Tongue (tissue), 1 donor: ENCODE measurements at regions not wholly inside any gene's neighbourhood (a gene's known extent, or its start where the extent isn't known, plus 50 kb on each side); places are given as distances from the start of the nearest gene placed in this dataset.
"Not testable (repeated sequence)": the region's sequence is repeated elsewhere in the genome, so short reads cannot be mapped to it uniquely, and the experiment has no call there.

Source experiments
- DNase-seq: peaks from one replicate; pipeline ENCODE4 v3.0.0-alpha.2; 2015

DNA sequence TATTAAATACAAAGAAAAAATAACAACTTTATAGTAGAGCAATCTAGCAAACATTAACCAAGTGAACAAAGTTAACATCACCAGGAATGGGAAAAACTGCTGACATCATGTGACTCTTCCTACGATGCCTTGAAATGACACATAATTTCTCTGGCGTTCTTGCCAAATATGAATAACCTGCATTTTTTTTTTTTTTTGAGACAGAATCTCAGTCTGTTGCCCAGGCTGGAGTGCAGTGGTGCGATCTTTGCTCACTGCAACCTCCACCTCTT is 126.5 kb upstream of the VKORC1L1 start:
- no peak for DNase-seq

DNA sequence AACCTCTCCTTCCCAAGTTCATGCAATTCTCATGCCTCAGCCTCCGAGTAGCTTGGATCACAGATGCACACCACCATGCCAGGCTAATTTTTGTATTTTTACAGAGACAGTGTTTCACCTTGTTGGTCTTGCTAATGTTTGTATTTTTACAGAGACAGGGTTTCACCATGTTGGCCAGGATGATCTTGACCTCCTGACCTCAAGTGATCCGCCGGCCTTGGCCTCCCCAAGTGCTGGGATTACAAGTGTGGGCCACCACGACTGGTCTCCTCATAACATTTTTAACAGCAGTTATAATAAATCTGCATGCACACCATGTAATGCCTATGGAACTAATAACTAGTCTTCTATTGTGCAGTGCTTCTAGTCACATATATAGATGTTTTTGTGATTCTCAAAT is 123.8 kb upstream of the VKORC1L1 start:
- no peak for DNase-seq

GRCh38 chr7:65749518-65749917 is 123.4 kb upstream of the VKORC1L1 start:
- DNase-seq = no peak

DNA sequence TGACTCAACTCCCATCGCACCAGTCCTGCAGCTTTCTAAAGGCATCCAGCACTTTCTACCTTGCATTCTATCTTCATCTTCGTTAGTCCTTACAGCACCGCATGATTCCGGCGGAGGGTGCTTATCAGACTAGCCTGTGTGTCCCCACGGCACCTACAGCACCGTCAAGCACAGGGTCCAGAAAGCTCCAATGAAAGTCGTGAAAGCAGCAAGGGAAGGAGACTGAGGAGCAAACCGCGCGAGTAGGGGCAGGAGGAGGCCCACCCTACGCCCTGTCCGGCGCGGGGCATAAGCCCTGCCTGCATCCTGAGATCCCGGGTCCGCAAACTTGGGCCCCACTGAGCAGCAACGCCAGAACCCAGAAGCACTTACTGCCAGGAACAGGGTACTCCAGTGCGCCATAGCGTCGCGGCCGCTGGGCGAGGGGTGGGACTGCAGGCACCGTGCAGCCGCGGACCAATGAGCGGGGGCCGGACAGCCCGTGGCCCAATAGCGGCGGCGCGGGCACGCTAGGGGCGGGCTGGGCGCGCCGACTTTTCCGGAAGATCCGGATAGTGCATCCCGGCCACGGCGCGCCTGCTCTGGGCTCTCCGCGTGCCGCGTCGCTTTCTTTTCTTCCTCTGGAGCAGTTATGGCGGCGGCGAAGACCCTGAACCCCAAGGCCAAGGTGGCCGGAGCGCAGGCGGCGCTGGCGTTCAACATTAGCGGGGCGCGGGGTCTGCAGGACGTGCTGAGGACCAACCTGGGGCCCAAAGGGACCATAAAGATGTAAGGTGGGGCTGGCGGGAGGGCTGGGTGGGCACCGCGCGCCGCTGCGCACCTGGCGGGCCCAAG is 122.1 kb upstream of the VKORC1L1 start:
- DNase-seq = peak; percentile 94

- not testable (repeated sequence) for DNase-seq
Measured at GRCh38 chr7:65754070-65754469, 118.8 kb upstream of the VKORC1L1 start.

DNA sequence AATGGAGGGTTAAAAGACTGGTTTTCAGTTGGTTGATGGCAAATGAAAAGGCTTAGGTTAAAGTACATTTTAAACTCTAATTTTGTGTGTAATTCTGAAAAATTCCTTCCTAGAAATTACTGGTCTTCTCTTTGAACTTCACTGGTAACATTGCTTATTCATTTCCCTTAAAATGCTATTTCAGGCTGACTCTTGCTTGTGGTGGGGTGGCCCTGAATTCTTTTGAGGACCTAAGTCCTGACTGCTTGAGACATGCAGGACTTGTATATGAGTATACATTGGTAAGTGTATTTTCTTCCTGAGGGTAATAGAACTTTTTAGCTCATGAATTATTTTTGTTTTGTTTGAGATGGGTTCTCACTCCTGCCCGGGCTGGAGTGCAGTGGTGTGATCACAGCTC is 113.9 kb upstream of the VKORC1L1 start:
- DNase-seq = not testable (repeated sequence)

GRCh38 chr7:65762712-65763111 is 110.2 kb upstream of the VKORC1L1 start:
- not testable (repeated sequence) for DNase-seq

DNA sequence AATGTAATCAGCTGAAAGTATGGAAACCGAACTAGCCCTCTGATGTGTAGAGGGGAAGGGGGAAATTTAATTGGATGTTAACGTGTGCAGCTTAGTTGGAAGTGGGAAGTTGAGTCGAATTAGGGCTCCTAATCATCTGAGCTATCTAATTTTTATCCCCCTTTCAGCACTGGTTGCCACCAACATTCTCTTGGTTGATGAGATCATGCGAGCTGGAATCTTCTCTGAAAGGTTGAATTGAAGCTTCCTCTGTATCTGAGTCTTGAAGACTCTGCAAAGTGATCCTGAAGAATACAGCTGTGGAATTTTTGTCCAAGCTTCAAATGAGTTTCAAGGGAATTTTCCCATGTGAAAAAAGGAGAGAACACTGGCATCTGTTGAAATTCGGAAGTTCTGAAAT is 109.8 kb upstream of the VKORC1L1 start:
- not testable (repeated sequence) for DNase-seq

GRCh38 chr7:65770473-65771225 is 102.2 kb upstream of the VKORC1L1 start:
- DNase-seq = peak; percentile 97

DNA sequence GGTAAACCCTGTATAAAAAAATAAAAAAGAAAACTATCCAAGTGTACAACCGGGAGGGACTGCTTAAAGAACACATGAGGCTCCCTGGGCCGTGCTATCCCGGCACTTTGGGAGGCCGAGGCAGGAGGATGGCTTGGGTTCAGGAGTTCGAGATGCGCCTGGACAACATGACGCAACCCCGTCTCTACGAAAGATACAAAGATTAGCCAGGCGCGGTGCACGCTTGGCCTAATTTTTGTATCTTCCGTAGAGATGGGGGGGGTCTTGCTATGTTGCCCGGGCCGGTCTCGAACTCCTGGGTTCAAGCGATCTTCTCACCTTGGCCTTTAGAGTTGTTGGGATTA is 101.7 kb upstream of the VKORC1L1 start:
- DNase-seq = not testable (repeated sequence)

DNA sequence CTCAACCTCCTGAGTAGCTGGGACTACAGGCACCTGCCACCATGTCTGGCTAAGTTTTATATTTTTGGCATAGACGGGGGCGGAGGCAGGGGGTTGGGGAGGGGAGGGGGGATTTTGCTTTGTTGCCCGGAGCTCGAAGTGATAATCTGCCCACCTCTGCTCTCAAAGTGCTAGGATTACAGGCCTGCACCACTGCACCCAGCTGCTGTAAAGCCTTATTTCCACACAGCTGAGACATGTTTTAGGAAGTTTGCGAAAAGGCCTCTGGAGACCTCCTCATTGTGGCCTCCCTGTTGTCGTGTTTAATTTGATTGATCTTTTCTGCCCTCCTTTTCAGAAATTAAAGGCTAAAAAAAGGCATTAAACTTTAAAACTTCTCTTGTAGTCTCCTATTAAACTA is 96.2 kb upstream of the VKORC1L1 start:
- DNase-seq = not testable (repeated sequence)

- DNase-seq = not testable (repeated sequence)
Measured at GRCh38 chr7:65789943-65790342, 82.9 kb upstream of the VKORC1L1 start.

DNA sequence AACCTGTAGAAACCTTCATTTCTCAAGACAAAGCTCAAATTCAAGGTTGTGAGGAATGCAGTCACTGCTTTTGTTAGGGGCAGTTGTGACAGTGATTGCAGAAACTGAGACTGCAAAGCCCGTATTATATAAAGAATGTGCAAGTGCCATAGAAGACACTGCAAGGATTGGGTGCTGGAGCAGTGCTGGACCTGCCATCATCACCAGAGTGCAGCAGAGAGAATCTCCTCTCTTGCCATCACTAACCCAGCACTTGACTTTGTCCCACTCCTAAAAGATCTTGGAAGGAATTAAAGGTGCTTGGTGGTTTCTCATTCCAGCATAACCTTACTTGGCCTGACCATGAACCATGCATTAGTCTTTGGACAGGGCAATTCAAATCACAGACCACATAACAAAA is 81.1 kb upstream of the VKORC1L1 start:
- not testable (repeated sequence) for DNase-seq

- DNase-seq = not testable (repeated sequence)
Measured at GRCh38 chr7:65792726-65793125, 80.1 kb upstream of the VKORC1L1 start.

DNA sequence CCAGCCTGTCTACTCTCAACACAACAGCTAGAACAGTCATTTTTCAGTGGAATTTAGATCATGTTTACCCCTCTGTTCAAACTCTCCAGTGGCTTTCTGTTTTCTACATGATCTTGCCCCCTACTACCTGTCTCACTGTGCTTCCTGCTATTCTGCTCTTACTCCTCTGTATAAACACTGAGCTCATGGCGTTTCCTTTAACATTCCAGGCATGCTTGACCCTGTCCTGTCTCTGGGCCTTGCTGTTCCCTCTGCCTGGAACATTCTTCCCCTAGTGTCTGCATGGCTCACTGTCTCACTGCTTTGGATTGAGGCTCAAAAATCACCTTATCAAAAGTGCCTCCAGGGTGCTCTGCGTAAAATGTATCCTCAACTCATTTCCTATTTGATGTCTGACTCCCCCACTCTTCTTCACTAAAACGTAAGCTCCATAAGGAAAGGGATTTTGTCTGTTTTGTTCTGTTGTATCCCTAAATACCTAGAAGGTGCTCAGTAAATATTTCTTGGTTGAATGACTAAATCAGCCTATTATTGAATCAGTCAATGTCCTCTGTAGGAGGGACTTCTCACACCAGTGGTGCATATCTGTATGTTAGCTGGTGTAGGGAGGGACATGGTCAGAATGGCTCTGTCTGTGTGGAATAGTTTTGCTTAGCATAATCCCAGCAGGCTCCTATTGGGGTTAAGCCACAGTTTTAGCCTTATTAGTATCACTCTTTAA is 78.0 kb upstream of the VKORC1L1 start:
- DNase-seq = not testable (repeated sequence)

DNA sequence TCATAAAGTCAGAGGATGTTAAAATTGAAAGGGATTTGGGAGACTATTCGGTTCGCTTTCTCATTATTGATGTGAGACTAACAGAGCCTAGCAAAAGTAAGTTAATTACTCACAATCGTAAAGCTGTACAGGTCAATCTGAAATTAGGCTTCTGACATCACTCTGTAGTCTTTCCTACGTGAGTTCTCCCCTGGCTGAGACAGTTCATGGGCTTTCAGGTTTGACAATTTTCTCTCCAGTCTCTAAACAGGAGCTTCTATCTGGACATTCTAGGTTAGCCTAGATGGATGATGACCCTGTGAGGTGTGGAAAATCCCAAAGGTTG is 77.5 kb upstream of the VKORC1L1 start:
- DNase-seq = not testable (repeated sequence)

GRCh38 chr7:65796205-65796604 is 76.7 kb upstream of the VKORC1L1 start:
- no peak for DNase-seq

DNA sequence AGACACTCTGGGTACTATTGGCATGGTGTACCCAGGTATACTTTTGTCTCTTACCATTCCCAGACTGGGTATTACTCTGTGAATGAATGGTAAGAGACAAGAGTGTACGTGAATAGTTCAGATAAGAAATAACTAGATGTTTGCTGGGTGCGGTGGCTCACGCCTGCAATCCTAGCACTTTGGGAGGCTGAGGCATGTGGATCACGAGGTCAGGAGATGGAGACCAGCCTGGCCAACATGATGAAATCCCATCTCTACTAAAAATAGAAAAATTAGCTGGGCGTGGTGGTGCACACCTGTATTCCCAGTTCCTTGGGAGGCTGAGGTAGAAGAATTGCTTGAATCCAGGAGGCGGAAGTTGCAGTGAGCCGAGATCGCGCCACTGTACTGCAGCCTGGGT is 75.8 kb upstream of the VKORC1L1 start:
- not testable (repeated sequence) for DNase-seq

DNA sequence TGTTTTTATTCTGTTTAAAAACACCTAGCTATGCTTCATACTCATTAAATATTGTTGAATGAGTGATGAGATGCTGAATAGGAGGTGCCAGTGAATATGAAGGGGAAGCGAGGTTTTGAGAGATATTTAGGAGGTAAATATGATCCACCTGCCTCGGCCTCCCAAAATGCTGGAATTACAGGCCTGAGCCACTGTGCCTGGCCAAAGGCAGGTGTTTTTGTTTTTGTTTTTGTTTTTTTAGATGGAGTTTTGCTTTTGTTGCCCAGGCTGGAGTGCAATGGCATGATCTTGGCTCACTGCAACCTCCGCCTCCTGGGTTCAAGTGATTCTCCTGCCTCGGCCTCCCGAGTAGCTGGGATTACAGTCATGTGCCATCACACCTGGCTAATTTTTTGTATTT is 75.3 kb upstream of the VKORC1L1 start:
- DNase-seq = not testable (repeated sequence)

- no peak for DNase-seq
Measured at GRCh38 chr7:65798111-65799075, 74.5 kb upstream of the VKORC1L1 start.

- not testable (repeated sequence) for DNase-seq
Measured at GRCh38 chr7:65800191-65800590, 72.7 kb upstream of the VKORC1L1 start.

DNA sequence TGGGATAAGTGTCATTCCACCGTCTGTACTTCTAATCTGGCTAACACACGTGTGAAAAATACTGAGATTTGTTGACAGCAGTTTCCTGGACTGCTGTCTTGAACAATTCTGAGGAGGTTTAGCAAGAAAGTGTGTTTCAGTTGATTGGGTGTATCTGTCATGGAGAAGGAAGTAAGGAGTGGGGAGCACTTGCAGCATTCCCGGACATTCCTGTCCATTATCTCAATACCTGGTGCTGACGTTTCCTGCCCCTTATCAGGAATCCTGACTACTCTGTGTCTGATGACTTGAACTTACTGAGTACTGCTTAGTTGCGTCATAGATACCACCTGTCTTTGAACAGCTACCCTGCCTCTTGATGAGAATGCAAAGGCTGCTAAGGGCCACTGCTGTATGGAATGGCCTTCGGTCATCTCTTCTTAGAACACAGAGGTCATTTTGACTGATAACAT is 72.0 kb upstream of the VKORC1L1 start:
- no peak for DNase-seq
